ENCODE measurements at regions not wholly inside any gene's neighbourhood (a gene's known extent, or its start where the extent isn't known, plus 50 kb on each side); places are given as distances from the start of the nearest gene placed in this dataset.

DNA sequence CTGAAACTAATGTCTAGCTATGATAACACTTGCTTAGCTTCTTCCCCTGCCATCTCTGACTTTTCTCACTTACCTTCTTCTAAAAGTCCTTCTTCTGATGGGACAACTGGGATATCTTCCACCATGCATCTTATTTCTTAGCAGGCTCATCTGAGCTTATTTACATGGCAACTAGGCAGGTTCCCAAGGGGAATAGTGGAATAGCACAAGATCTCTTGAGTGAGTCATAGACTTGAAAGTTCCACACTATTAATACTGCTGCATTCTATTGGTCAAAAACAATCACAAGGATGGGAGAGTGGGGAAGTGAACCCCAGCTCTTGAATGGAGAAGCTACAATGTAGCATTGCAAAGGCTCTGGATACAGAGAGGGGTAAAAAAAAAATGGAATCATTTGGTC is 142.1 kb downstream of the HAO1 start:
- no peaks in the 10 kb centered on the region for H3K79me2 ChIP-seq (ENCODE audit: insufficient read depth, low read length)
- ATAC-seq (no peak), FAIRE-seq (no peak), DNase-seq (ENCODE audit: low spot score) (no peak)
- H3K4me2 ChIP-seq (ENCODE audit: low read depth, low read length) = no peak overlapping the region
- H3K4me3 ChIP-seq (replicated peaks in 1 of 3; ENCODE audit: insufficient read depth in 1 of 3, low read depth in 2 of 3, low read length in 3 of 3) = no peak overlapping the region
- TF ChIP-seq ZMAT3 (CRISPR knock-in tag; conservative IDR thresholded peaks at IDR 0.05) = no peak
- no peak for TF ChIP-seq TFDP1 (CRISPR knock-in tag; IDR thresholded peaks at IDR 0.05; ENCODE audit: borderline replicate concordance)
- TF ChIP-seq, protein P1, sequence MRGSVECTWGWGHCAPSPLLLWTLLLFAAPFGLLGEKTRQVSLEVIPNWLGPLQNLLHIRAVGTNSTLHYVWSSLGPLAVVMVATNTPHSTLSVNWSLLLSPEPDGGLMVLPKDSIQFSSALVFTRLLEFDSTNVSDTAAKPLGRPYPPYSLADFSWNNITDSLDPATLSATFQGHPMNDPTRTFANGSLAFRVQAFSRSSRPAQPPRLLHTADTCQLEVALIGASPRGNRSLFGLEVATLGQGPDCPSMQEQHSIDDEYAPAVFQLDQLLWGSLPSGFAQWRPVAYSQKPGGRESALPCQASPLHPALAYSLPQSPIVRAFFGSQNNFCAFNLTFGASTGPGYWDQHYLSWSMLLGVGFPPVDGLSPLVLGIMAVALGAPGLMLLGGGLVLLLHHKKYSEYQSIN (CRISPR knock-in tag; IDR thresholded peaks at IDR 0.05; ENCODE audit: borderline replicate concordance) = no peak
- TF ChIP-seq ZNF7 (CRISPR knock-in tag; IDR thresholded peaks at IDR 0.05) = no peak
- no peak for TF ChIP-seq ATRX (CRISPR knock-in tag; IDR thresholded peaks at IDR 0.05; ENCODE audit: borderline replicate concordance)
- TF ChIP-seq ZBTB43 (CRISPR knock-in tag; conservative IDR thresholded peaks at IDR 0.05) = no peak
- no peak for TF ChIP-seq THAP9 (CRISPR knock-in tag; IDR thresholded peaks at IDR 0.05; ENCODE audit: borderline replicate concordance)
- TF ChIP-seq RXRB (CRISPR knock-in tag; IDR thresholded peaks at IDR 0.05; ENCODE audit: borderline replicate concordance) = no peak
- no peak for TF ChIP-seq PHB2 (IDR thresholded peaks at IDR 0.05; ENCODE audit: partially characterized antibody)
- TF ChIP-seq ZNF282 (IDR thresholded peaks at IDR 0.05; ENCODE audit: partially characterized antibody) = no peak
- POLR2A ChIA-PET = no interaction called here
- H3K27me3 ChIP-seq (ENCODE audit: control insufficient read depth in 1 of 2, insufficient read depth in 2 of 2, low read length in 2 of 2) = no peaks in the 10 kb centered on the region
- no peaks in the 10 kb centered on the region for H4K20me1 ChIP-seq (ENCODE audit: insufficient read depth, low read length)
- H3K9ac ChIP-seq (ENCODE audit: insufficient read depth, low read depth, low read length) = no peak overlapping the region
- intact Hi-C loops (cut with micrococcal nuclease; ENCODE audit: unreplicated experiment) = no loop called here
- CTCF ChIA-PET (ENCODE audit: low intra/inter-chr PET ratio, low total read pairs) = no interaction called here
- BruUV-seq (replicated peaks) = no TSS peak
- in situ Hi-C loops (cut with HindIII; ENCODE audit: extremely low pct_ligation_motif_present, low pct_unique_long_range_greater_than_20kb) = no loop called here
- H2AFZ ChIP-seq (ENCODE audit: low read length) = no peak overlapping the region
- no peaks in the 10 kb centered on the region for H3K4me1 ChIP-seq (ENCODE audit: insufficient read depth, low read length)
- no peak overlapping the region for H3K27ac ChIP-seq (ENCODE audit: extremely low read length, insufficient read depth, low read length)
- no peaks in the 10 kb centered on the region for H3K9me3 ChIP-seq (ENCODE audit: low read length)
- H3K36me3 ChIP-seq (replicated peaks in 1 of 2; ENCODE audit: control insufficient read depth in 1 of 2, insufficient read depth in 2 of 2, low read length in 2 of 2) = no peaks in the 10 kb centered on the region
